Midbrain (tissue), 1 donor: ENCODE measurements at regions not wholly inside any gene's neighbourhood (a gene's known extent, or its start where the extent isn't known, plus 50 kb on each side); places are given as distances from the start of the nearest gene placed in this dataset.

ENCODE experiments used
- DNase-seq: peaks from one replicate; lab custom pipeline; 2025; lab: John Stamatoyannopoulos, UW

- peak; percentile 8 for DNase-seq
Observed at GRCh38 chr12:13595536-13596443, 385.6 kb downstream of the GRIN2B start.

- no peak for DNase-seq
Observed at GRCh38 chr12:13594731-13595514, 386.5 kb downstream of the GRIN2B start.

- no peak for DNase-seq
Observed at GRCh38 chr12:13592063-13592942, 389.1 kb downstream of the GRIN2B start.

- DNase-seq, result no peak
Observed at GRCh38 chr12:13591488-13591887, 389.9 kb downstream of the GRIN2B start.

- DNase-seq, result no peak
Observed at GRCh38 chr12:13591059-13591458, 390.3 kb downstream of the GRIN2B start.

- DNase-seq, result no peak
Observed at GRCh38 chr12:13588574-13588973, 392.0 kb downstream of the EMP1 start.

- no peak for DNase-seq
Observed at GRCh38 chr12:13587721-13588390, 391.3 kb downstream of the EMP1 start.

GRCh38 chr12:13586361-13586760 is 389.8 kb downstream of the EMP1 start:
- DNase-seq, result no peak

- DNase-seq, result no peak
Observed at GRCh38 chr12:13584541-13584940, 388.0 kb downstream of the EMP1 start.

GRCh38 chr12:13583630-13584029 is 387.1 kb downstream of the EMP1 start:
- no peak for DNase-seq

- no peak for DNase-seq
Observed at GRCh38 chr12:13582421-13582820, 385.9 kb downstream of the EMP1 start.

- DNase-seq, result no peak
Observed at GRCh38 chr12:13581031-13581430, 384.5 kb downstream of the EMP1 start.

- no peak for DNase-seq
Observed at GRCh38 chr12:13580206-13580605, 383.7 kb downstream of the EMP1 start.

GRCh38 chr12:13576935-13577500 is 380.5 kb downstream of the EMP1 start:
- DNase-seq, result no peak

- no peak for DNase-seq
Observed at GRCh38 chr12:13573698-13574321, 377.3 kb downstream of the EMP1 start.

GRCh38 chr12:13571035-13571434 is 374.5 kb downstream of the EMP1 start:
- DNase-seq, result no peak

GRCh38 chr12:13570005-13570694 is 373.6 kb downstream of the EMP1 start:
- no peak for DNase-seq

- no peak for DNase-seq
Observed at GRCh38 chr12:13566292-13566691, 369.8 kb downstream of the EMP1 start.

GRCh38 chr12:13564266-13564810 is 367.8 kb downstream of the EMP1 start:
- DNase-seq, result no peak

GRCh38 chr12:13563743-13564125 is 367.2 kb downstream of the EMP1 start:
- DNase-seq, result no peak
